Thyroid gland (tissue), 4 donors: ENCODE measurements at regions not wholly inside any gene's neighbourhood (a gene's known extent, or its start where the extent isn't known, plus 50 kb on each side); places are given as distances from the start of the nearest gene placed in this dataset.

Experiments
- POLR2A ChIP-seq, 2 donors: fragments of 450-650 bp; IDR thresholded peaks; one replicate each; pipeline ENCODE4 v1.6.1; 2017; ENCODE audit warnings: antibody characterized with exemption in 2 of 2, mild to moderate bottlenecking in 2 of 2, moderate library complexity in 1 of 2
- TF ChIP-seq, protein P1 (sequence below), 6 experiments: fragments of 200-600 bp in 3 of 6; fragments of 450-650 bp in 3 of 6; sonication (generic) in 3 of 6; IDR thresholded peaks; one replicate each; pipeline ENCODE4 v1.5.1; 2016 to 2019; ENCODE audit warnings: antibody characterized with exemption in 6 of 6, mild to moderate bottlenecking in 2 of 6, inconsistent platforms in 1 of 6, moderate library complexity in 1 of 6

DNA sequence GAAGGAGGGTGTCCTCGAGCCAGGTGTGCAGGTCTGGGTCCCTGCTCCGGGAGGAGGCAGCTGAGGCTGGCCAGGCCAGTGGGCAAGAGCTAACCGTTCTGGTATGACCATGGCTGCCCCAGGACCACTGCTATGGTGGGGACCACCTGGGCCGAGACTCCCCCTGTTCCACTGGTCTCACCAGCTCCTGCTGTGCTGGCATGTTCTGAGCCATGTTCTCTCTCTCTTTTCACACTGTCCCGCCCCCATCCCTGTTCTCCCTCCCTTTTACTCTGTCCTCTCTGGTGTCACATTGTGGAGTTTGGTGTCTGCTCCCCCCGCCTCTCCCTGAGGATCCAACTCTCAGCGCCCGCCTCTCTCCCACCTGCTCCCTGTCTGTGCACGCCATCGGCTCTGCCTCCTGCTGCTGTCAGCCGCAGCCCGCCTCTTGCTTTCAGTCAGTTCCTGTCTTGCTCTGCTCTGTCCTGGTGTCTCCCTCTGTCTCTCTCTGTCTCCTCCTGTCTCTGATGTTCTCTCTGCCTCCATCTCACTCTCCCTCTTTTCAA, 66.4 kb downstream of the LRRC32 start:
- TF ChIP-seq POLR2A (IDR thresholded peaks at IDR 0.05): no peak
- TF ChIP-seq, protein P1, sequence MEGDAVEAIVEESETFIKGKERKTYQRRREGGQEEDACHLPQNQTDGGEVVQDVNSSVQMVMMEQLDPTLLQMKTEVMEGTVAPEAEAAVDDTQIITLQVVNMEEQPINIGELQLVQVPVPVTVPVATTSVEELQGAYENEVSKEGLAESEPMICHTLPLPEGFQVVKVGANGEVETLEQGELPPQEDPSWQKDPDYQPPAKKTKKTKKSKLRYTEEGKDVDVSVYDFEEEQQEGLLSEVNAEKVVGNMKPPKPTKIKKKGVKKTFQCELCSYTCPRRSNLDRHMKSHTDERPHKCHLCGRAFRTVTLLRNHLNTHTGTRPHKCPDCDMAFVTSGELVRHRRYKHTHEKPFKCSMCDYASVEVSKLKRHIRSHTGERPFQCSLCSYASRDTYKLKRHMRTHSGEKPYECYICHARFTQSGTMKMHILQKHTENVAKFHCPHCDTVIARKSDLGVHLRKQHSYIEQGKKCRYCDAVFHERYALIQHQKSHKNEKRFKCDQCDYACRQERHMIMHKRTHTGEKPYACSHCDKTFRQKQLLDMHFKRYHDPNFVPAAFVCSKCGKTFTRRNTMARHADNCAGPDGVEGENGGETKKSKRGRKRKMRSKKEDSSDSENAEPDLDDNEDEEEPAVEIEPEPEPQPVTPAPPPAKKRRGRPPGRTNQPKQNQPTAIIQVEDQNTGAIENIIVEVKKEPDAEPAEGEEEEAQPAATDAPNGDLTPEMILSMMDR (IDR thresholded peaks at IDR 0.05): no peak
